SK-N-SH treated with all-trans-retinoic acid at 6 μM for 48 hours (cell line): ENCODE measurements at regions not wholly inside any gene's neighbourhood (a gene's known extent, or its start where the extent isn't known, plus 50 kb on each side); places are given as distances from the start of the nearest gene placed in this dataset.

Source experiments
- ARNTL ChIP-seq: fragments of 450-650 bp; formaldehyde crosslinking; IDR thresholded peaks from 2 replicates; pipeline ENCODE4 v1.5.0; 2020; ENCODE audit warnings: low read depth, mild to moderate bottlenecking, moderate library complexity, borderline replicate concordance
- OSR1 ChIP-seq: fragments of 250-450 bp; sonication (Bioruptor Pico); IDR thresholded peaks from 2 replicates; pipeline ENCODE4 v1.8.0; 2022; ENCODE audit warnings: moderate library complexity, mild to moderate bottlenecking, inconsistent platforms
- RARB ChIP-seq: fragments of 250-450 bp; sonication (Bioruptor Pico); IDR thresholded peaks from 2 replicates; pipeline ENCODE4 v1.8.0; 2021; ENCODE audit warnings: mild to moderate bottlenecking, moderate library complexity
- SNAI2 ChIP-seq: fragments of 250-450 bp; sonication (Bioruptor Pico); IDR thresholded peaks from 2 replicates; pipeline ENCODE4 v1.5.0; 2020; ENCODE audit warnings: mild to moderate bottlenecking, moderate library complexity
- ZNF70 ChIP-seq: fragments of 450-650 bp; formaldehyde crosslinking; IDR thresholded peaks from 2 replicates; pipeline ENCODE4 v1.5.0; 2020; ENCODE audit warnings: mild to moderate bottlenecking, moderate library complexity

DNA sequence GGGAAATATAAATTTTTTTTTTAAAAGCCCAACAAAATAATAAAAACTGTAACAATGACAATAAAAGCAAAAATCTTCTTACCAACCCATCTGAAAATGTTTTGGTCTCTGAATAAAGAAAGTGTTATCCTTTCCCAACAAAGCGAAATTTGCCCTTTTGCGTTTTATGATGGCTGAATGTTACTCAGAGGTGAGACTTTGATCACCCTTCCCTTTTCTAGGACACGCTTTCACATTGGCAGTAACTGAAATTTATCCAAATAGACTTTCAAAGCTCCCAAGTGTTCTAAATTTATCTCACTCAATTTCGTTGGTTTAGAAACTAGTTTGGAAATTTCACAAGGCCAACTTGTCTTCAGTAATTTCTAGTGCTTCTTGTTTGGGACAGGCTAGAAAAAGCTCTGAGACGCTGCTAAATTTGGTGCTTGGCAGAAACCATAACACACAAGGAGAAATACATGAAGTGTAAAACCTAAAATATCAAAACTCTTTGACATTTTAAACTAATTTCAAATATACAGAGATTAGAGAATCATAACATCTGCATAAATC is 354.5 kb upstream of the CITED2 start:
- TF ChIP-seq ARNTL (CRISPR knock-in tag) = no peak
- no peak for TF ChIP-seq RARB
- TF ChIP-seq OSR1 (CRISPR knock-in tag) = no peak
- TF ChIP-seq ZNF70 = no peak
- TF ChIP-seq SNAI2 (CRISPR knock-in tag) = no peak
